Panc1 (cell line): ENCODE measurements at regions not wholly inside any gene's neighbourhood (a gene's known extent, or its start where the extent isn't known, plus 50 kb on each side); places are given as distances from the start of the nearest gene placed in this dataset.

ENCODE experiments used
- ATAC-seq: fragments of 200-7000 bp; cut with Tn5 transposase; 2 replicates; pipeline ENCODE4 v1.9.1; 2020; ENCODE audit warnings: mild to moderate bottlenecking, moderate library complexity
- BruUV-seq: library from RNA; stranded (reverse); fragments of 400-500 nt; replicated peaks from 2 replicates; lab custom pipeline; 2021; lab: Mats Ljungman, UMichigan
- CTCF ChIA-PET: fragments of 300-600 bp; sonication (Branson Sonifier 250); formaldehyde crosslinking; loops from one replicate; lab custom pipeline; 2022; ENCODE audit warnings: antibody characterized with exemption; lab: Charles Lee
- POLR2A ChIA-PET: fragments of 300-600 bp; sonication (Branson Sonifier 250); formaldehyde crosslinking; loops from one replicate; lab custom pipeline; 2022; ENCODE audit warnings: antibody characterized with exemption; lab: Charles Lee
- DNase-seq: peaks from one replicate; pipeline ENCODE4 v3.0.0-alpha.2; 2010; ENCODE audit warnings: low read depth, low spot score
- H3K27ac ChIP-seq: 2 replicates; pipeline ENCODE4 v1.5.1; 2011; ENCODE audit warnings: mild to moderate bottlenecking, low read length, inconsistent platforms
- H3K27me3 ChIP-seq: fragments of 200-500 bp; sonication (Bioruptor generic); 2 replicates; pipeline ENCODE4 v1.6.0; 2014; ENCODE audit warnings: low read length, inconsistent platforms; ENCODE audit not compliant: control insufficient read depth, insufficient read depth
- H3K36me3 ChIP-seq: fragments of 200-500 bp; sonication (Bioruptor generic); 2 replicates; pipeline ENCODE4 v1.5.1; 2014; ENCODE audit warnings: inconsistent platforms, mild to moderate bottlenecking, low read length, moderate library complexity; ENCODE audit not compliant: control insufficient read depth, insufficient read depth
- H3K4me1 ChIP-seq: 2 replicates; pipeline ENCODE4 v1.5.1; 2011; ENCODE audit warnings: inconsistent platforms, mild to moderate bottlenecking, low read length, moderate library complexity; ENCODE audit not compliant: control insufficient read depth, insufficient read depth
- H3K4me3 ChIP-seq, 2 experiments: 2 replicates each; pipeline ENCODE4 v1.5.1; 2011 to 2012; ENCODE audit warnings: low read depth in 2 of 2, low read length in 2 of 2, mild to moderate bottlenecking in 2 of 2, inconsistent platforms in 1 of 2, moderate library complexity in 1 of 2
- H3K9me3 ChIP-seq: fragments of 200-500 bp; sonication (Bioruptor generic); 2 replicates; pipeline ENCODE4 v1.5.1; 2014; ENCODE audit warnings: low read depth, mild to moderate bottlenecking, inconsistent platforms, low read length, moderate library complexity; ENCODE audit not compliant: control insufficient read depth, insufficient read depth
- CTCF ChIP-seq: fragments of 450-650 bp; IDR thresholded peaks from 2 replicates; pipeline ENCODE4 v1.5.1; 2017; ENCODE audit warnings: mild to moderate bottlenecking
- POLR2AphosphoS5 ChIP-seq: IDR thresholded peaks from 2 replicates; pipeline ENCODE4 v1.6.1; 2012; ENCODE audit warnings: mild to moderate bottlenecking, low read depth, low read length, moderate library complexity
- REST ChIP-seq, 2 experiments: IDR thresholded peaks; 2 replicates each; pipeline ENCODE4 v1.6.1; 2011 to 2012; ENCODE audit warnings: low read depth in 2 of 2, control low read depth in 1 of 2, low read length in 1 of 2, mild to moderate bottlenecking in 1 of 2, moderate library complexity in 1 of 2; ENCODE audit not compliant: insufficient read depth in 1 of 2
- SIN3A ChIP-seq: IDR thresholded peaks from 2 replicates; pipeline ENCODE4 v1.6.1; 2012; ENCODE audit warnings: low read depth, mild to moderate bottlenecking, low read length, moderate library complexity, borderline replicate concordance; ENCODE audit not compliant: insufficient read depth
- TCF7L2 ChIP-seq: IDR thresholded peaks from 2 replicates; pipeline ENCODE4 v1.6.1; 2011; ENCODE audit warnings: mild to moderate bottlenecking, low read depth, low read length, inconsistent platforms
- in situ Hi-C: cut with HindIII; loops from 2 replicates; pipeline ENCODE4 v1.10.0; 2016; ENCODE audit warnings: low sequenced_read_pairs, low pct_unique_long_range_greater_than_20kb
- intact Hi-C: fragments of 100-400 bp; cut with micrococcal nuclease; formaldehyde crosslinking; loops from one replicate; pipeline ENCODE4 v1.10.0; 2022; ENCODE audit not compliant: unreplicated experiment

GRCh38 chr5:81881595-81881994, 90.2 kb upstream of the ATG10 start:
- BruUV-seq: no TSS peak
- Histone ChIP-seq H3K36me3 (no peaks in the 10 kb centered on the region), H3K4me3 (no peak overlapping the region), H3K9me3 (no peaks in the 10 kb centered on the region), H3K4me1 (no peaks in the 10 kb centered on the region), H3K27ac (no peak overlapping the region), H3K27me3 (no peaks in the 10 kb centered on the region)
- DNase-seq (no peak), ATAC-seq (no peak)
- POLR2A ChIA-PET: no interaction called here
- in situ Hi-C loops: no loop called here
- no peak for TF ChIP-seq REST (IDR thresholded peaks at IDR 0.05; ENCODE audit: insufficient read depth in 1 of 2, low read depth in 2 of 2, low read length in 1 of 2)
- TF ChIP-seq CTCF: no peak
- no peak for TF ChIP-seq TCF7L2
- TF ChIP-seq POLR2AphosphoS5: no peak
- no peak for TF ChIP-seq SIN3A
- intact Hi-C loops: no loop called here
- CTCF ChIA-PET: no interaction called here

GRCh38 chr5:81879936-81880335, 91.9 kb upstream of the ATG10 start:
- POLR2A ChIA-PET: no interaction called here

More at GRCh38 chr5:81879936-81880335, 91.9 kb upstream of the ATG10 start:
- no peak for DNase-seq
- no peak for TF ChIP-seq REST (IDR thresholded peaks at IDR 0.05; ENCODE audit: insufficient read depth in 1 of 2, low read depth in 2 of 2, low read length in 1 of 2)
- TF ChIP-seq CTCF: no peak
- TF ChIP-seq TCF7L2: no peak
- TF ChIP-seq SIN3A: no peak
- Histone ChIP-seq H3K4me1 (no peaks in the 10 kb centered on the region), H3K27me3 (no peaks in the 10 kb centered on the region), H3K9me3 (no peaks in the 10 kb centered on the region), H3K27ac (no peak overlapping the region), H3K36me3 (no peaks in the 10 kb centered on the region), H3K4me3 (no peak overlapping the region)
- in situ Hi-C loops: no loop called here
- CTCF ChIA-PET: no interaction called here
- no peak for ATAC-seq
- no TSS peak for BruUV-seq
- intact Hi-C loops: no loop called here
